Activated naive CD8-positive, alpha-beta T cell (primary cell): ENCODE measurements at regions not wholly inside any gene's neighbourhood (a gene's known extent, or its start where the extent isn't known, plus 50 kb on each side); places are given as distances from the start of the nearest gene placed in this dataset.
"Not testable (repeated sequence)": the region's sequence is repeated elsewhere in the genome, so short reads cannot be mapped to it uniquely, and the experiment has no call there.

Experiments
- H3K27ac Mint-ChIP-seq: one replicate; pipeline ENCODE4 v1.8.0; 2021; ENCODE audit warnings: mixed read lengths
- H3K27me3 Mint-ChIP-seq: one replicate; pipeline ENCODE4 v1.8.0; 2021; ENCODE audit warnings: mixed read lengths
- H3K36me3 Mint-ChIP-seq: one replicate; pipeline ENCODE4 v1.8.0; 2021; ENCODE audit warnings: mixed read lengths
- H3K4me1 Mint-ChIP-seq: one replicate; pipeline ENCODE4 v1.8.0; 2021; ENCODE audit warnings: low read depth, mixed read lengths
- H3K4me3 Mint-ChIP-seq: one replicate; pipeline ENCODE4 v1.8.0; 2021; ENCODE audit warnings: mild to moderate bottlenecking, mixed read lengths
- H3K9me3 Mint-ChIP-seq: one replicate; pipeline ENCODE4 v1.8.0; 2021; ENCODE audit warnings: low read depth, mixed read lengths

GRCh38 chr17:83172646-83173045 is 93.2 kb downstream of the METRNL start:
- H3K4me3 Mint-ChIP-seq, H3K27ac Mint-ChIP-seq, H3K27me3 Mint-ChIP-seq, H3K9me3 Mint-ChIP-seq, H3K4me1 Mint-ChIP-seq, H3K36me3 Mint-ChIP-seq: not testable (repeated sequence)

DNA sequence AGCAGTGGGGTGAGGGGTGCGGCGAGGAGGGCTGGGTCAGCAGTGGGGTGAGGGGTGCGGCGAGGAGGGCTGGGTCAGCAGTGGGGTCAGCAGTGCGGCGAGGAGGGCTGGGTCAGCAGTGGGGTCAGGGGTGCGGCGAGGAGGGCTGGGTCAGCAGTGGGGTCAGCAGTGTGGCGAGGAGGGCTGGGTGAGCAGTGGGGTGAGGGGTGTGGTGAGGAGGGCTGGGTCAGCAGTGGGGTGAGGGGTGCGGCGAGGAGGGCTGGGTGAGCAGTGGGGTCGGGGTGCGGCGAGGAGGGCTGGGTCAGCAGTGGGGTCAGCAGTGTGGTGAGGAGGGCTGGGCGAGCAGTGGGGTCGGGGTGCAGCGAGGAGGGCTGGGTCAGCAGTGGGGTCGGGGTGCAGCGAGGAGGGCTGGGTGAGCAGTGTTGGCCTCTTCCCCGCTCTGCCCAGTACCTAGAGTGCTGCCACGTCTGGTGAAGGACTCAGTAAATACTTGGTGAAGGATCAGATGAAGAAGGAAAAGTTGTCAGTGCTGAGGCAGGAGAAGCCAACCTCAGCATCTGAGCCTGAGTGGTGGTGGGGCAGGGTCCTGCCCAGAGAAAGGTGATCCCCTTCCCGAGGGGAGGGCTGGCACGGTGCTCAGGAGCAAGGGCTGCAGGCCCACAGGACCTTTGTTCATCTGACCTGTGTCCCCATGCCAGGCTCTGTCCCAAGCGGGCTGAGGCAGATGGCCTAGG is 93.9 kb downstream of the METRNL start:
- not testable (repeated sequence) for H3K4me3 Mint-ChIP-seq, H3K27ac Mint-ChIP-seq, H3K36me3 Mint-ChIP-seq, H3K27me3 Mint-ChIP-seq, H3K9me3 Mint-ChIP-seq, H3K4me1 Mint-ChIP-seq

DNA sequence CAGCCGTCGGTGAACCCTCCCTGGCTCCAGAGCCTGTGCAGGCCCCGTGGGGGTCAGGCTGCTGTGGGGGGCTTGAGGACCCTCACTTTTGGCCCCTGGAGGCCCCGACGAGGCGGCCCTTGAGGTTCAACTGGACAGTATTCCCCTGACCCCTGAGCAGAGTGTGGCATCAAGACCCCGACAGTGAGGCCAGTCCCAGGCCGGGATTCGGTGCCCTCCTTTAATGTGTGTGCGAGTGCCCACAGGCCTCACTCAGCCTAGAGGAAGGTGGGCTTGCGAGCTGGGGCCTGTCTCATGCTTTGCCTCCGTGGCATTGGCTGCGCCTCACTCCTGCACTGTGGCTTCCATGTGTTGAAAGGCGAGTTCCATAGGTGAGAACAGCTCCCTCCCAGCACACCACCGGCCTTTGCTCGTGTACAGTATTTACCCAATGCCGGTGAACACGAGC is 94.5 kb downstream of the METRNL start:
- H3K36me3 Mint-ChIP-seq = no peaks in the 10 kb centered on the region
- no peak overlapping the region for H3K4me3 Mint-ChIP-seq
- no peaks in the 10 kb centered on the region for H3K9me3 Mint-ChIP-seq
- H3K27ac Mint-ChIP-seq = no peak overlapping the region
- peaks cover 2% of the 10 kb centered on the region for H3K27me3 Mint-ChIP-seq
- H3K4me1 Mint-ChIP-seq = no peaks in the 10 kb centered on the region

GRCh38 chr17:83174362-83175118 is 95.1 kb downstream of the METRNL start:
- Mint-ChIP-seq H3K27me3 (peaks cover 2% of the 10 kb centered on the region), H3K36me3 (no peaks in the 10 kb centered on the region), H3K27ac (no peak overlapping the region), H3K9me3 (no peaks in the 10 kb centered on the region), H3K4me3 (no peak overlapping the region), H3K4me1 (no peaks in the 10 kb centered on the region)

DNA sequence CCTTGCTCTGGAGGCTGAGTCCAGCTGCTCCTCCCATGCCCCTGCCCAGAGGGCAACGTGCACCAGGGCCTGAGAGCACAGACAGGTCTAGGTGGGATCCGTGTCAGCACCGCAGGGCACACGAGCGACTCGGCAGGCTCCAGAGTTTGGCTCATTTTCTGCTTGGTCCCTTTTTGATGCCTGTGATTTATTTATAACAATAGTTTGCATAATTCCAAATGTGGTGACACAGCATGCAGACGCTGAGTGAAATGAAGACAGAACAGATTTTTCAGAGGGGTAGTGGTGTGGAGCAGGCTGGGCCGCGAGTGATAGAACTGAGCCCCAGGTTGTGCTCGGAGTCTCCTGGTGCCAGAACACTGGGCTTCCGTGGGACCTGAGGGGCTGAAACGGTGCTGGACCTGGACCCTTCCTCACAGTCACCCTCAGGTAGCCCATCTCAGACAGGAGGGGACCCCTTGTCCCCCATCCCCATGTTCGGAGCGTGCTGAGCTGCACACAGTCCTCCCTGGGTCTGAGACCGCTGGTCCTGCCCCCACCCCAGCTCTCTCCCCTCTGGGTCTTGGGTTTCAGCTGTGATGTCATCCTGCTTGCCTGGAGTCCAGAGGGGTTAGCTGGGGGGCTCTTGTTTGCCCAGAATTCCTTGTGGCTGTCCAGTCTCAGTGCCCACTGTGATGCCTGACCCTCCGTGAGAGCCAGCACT is 95.9 kb downstream of the METRNL start:
- Mint-ChIP-seq H3K4me3 (no peak overlapping the region), H3K4me1 (no peaks in the 10 kb centered on the region), H3K9me3 (no peaks in the 10 kb centered on the region), H3K36me3 (no peaks in the 10 kb centered on the region), H3K27me3 (peaks cover 2% of the 10 kb centered on the region), H3K27ac (no peak overlapping the region)

DNA sequence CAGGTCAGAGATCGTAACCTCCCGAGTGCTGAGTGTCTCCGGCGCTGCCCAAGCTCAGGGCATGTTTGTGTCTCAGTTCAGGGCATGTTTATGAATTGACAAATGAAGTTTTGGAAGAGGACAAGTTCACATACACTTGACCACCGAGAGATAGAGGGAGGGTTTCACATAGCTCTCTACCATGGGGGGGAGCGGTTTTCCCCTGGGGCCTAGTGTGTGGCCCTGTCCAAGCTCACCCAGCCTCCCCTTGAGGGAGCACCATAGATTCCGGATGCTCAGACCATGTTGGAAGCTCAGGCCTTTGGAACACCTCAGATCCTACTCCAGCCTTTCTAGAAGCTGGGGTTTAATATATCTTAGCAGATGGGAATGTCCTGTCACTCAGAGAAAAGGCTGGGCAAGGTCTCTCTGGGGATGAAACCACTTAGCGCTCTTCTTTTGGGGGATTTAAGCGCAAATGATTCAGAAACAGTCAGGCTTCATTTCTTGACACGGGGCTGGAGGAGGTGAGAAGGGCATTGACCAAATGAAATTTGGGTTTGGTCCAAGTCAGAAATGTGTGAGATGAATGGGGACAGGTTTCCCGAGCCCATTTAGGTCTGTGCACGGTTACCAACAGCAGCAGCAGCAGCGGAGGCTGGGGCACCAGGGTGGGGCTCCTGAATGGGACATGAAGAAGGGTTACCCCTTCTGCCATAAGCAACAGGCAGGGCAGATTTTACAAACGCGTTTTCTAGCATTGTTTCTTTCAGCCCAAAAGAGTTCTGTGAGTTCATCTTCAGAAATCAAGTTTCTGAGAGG is 96.6 kb downstream of the METRNL start:
- no peaks in the 10 kb centered on the region for H3K9me3 Mint-ChIP-seq
- no peaks in the 10 kb centered on the region for H3K4me1 Mint-ChIP-seq
- no peaks in the 10 kb centered on the region for H3K36me3 Mint-ChIP-seq
- no peak overlapping the region for H3K27ac Mint-ChIP-seq
- H3K27me3 Mint-ChIP-seq = peaks cover 2% of the 10 kb centered on the region
- H3K4me3 Mint-ChIP-seq = no peak overlapping the region

- H3K4me3 Mint-ChIP-seq = no peak overlapping the region
- H3K4me1 Mint-ChIP-seq = no peaks in the 10 kb centered on the region
- H3K36me3 Mint-ChIP-seq = no peaks in the 10 kb centered on the region
- H3K27me3 Mint-ChIP-seq = no peaks in the 10 kb centered on the region
- H3K9me3 Mint-ChIP-seq = no peaks in the 10 kb centered on the region
- H3K27ac Mint-ChIP-seq = no peak overlapping the region
These were observed 97.5 kb downstream of the METRNL start for GRCh38 chr17:83176623-83177583.

- H3K4me1 Mint-ChIP-seq = no peaks in the 10 kb centered on the region
- no peak overlapping the region for H3K4me3 Mint-ChIP-seq
- no peaks in the 10 kb centered on the region for H3K27me3 Mint-ChIP-seq
- H3K36me3 Mint-ChIP-seq = no peaks in the 10 kb centered on the region
- H3K27ac Mint-ChIP-seq = no peak overlapping the region
- no peaks in the 10 kb centered on the region for H3K9me3 Mint-ChIP-seq
These were observed 98.5 kb downstream of the METRNL start for GRCh38 chr17:83177611-83178532.

GRCh38 chr17:83178533-83179304 is 99.3 kb downstream of the METRNL start:
- no peaks in the 10 kb centered on the region for H3K36me3 Mint-ChIP-seq
- H3K4me3 Mint-ChIP-seq = no peak overlapping the region
- H3K27me3 Mint-ChIP-seq = no peaks in the 10 kb centered on the region
- H3K4me1 Mint-ChIP-seq = no peaks in the 10 kb centered on the region
- H3K9me3 Mint-ChIP-seq = no peaks in the 10 kb centered on the region
- H3K27ac Mint-ChIP-seq = no peak overlapping the region

DNA sequence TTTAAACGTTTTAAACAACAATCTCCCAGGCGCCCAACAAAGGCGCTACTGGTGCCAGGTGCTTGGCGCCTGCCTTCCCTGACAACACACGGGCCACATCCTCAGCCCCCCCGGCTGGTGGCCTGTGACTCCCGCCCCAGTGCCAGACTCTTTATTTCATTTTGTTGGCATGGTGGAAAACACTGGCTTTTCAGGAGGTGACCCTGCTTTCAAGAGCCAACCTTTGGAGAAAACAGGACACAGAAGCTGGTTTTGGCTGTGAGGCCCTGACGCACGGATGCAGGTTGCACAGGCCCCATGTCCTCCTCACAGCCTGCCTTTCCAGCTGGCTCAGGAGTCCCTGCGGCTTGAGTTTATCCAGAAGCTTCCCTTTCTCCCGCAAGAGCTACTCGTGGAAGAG is 100.0 kb downstream of the METRNL start:
- Mint-ChIP-seq H3K27ac (no peak overlapping the region), H3K36me3 (no peaks in the 10 kb centered on the region), H3K27me3 (no peaks in the 10 kb centered on the region), H3K4me1 (no peaks in the 10 kb centered on the region), H3K4me3 (no peak overlapping the region), H3K9me3 (no peaks in the 10 kb centered on the region)

DNA sequence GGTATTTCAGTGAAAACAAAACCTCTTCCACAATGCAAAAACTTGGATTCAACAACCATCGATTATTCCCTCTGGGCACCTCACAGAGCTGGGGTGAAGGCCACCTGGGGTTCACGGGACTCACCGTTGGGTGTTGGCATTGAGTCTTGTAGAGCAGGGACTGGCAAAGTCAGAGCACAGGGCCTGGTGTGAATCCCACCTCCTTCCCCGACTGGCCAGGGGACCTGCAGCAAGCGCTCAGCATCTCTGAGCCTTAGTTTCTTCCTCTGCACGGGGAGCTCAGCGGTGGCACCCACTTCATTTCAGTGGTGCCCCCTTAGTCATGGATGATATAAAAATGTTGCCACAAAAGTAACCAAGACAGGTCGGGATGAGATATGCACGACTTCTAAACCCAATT is 100.4 kb downstream of the METRNL start:
- Mint-ChIP-seq H3K4me3 (no peak overlapping the region), H3K9me3 (no peaks in the 10 kb centered on the region), H3K4me1 (no peaks in the 10 kb centered on the region), H3K27ac (no peak overlapping the region), H3K27me3 (no peaks in the 10 kb centered on the region), H3K36me3 (no peaks in the 10 kb centered on the region)

DNA sequence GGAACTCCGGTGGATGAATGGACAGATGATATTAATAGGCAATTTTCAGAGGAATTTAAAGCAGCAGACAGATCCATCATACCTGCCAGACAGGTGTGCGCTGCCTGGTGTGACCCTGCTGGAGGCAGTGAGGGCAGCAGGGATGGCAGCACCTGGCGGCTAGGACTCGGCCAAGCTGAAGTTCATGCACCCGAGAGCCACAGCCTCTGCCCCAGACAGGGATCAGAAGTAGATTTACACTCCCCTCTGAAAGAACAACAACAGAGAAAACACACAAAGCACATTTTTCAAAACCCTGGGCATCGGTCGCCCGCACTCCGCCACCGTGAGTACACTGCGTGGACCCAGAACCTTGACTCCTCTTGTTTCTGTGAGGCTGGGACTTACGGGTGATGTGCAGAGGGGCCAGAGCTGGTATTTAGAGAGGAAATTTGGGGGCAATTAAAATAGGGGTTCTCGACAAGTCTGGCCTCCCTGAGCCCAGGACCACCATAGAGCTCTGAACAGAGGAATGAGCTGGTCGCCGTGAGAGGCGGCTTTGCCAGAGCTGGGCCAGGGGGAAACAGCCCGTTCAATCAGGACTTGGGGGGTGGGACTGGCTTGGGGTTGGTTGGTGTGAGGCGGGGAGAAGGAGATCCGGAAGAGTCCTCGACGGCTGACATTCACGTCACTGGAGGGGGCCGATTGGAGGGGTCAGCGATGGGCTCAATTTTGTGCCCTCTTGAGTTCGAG is 101.0 kb downstream of the METRNL start:
- no peaks in the 10 kb centered on the region for H3K27me3 Mint-ChIP-seq
- H3K4me1 Mint-ChIP-seq = no peaks in the 10 kb centered on the region
- no peak overlapping the region for H3K4me3 Mint-ChIP-seq
- H3K36me3 Mint-ChIP-seq = no peaks in the 10 kb centered on the region
- H3K9me3 Mint-ChIP-seq = no peaks in the 10 kb centered on the region
- H3K27ac Mint-ChIP-seq = no peak overlapping the region
